Fibroblast of skin of left quadriceps (primary cell): ENCODE measurements at regions not wholly inside any gene's neighbourhood (a gene's known extent, or its start where the extent isn't known, plus 50 kb on each side); places are given as distances from the start of the nearest gene placed in this dataset.
A peak's percentile ranks its signal among the peaks of the same experiment; 100 is the strongest.

ENCODE experiments used
- DNase-seq, 2 experiments: peaks; one replicate each; pipeline ENCODE4 v3.0.0-alpha.2; 2013; ENCODE audit warnings: low read depth in 2 of 2

GRCh38 chr18:25724997-25725396 is 365.4 kb downstream of the SS18 start:
- DNase-seq, result no peak

GRCh38 chr18:25724121-25724520 is 366.3 kb downstream of the SS18 start:
- DNase-seq, result no peak

- DNase-seq, result no peak
Measured at GRCh38 chr18:25713103-25713502, 361.1 kb upstream of the ZNF521 start.

- DNase-seq, result no peak
Measured at GRCh38 chr18:25710981-25711380, 359.0 kb upstream of the ZNF521 start.

- no peak for DNase-seq
Measured at GRCh38 chr18:25705650-25706049, 353.7 kb upstream of the ZNF521 start.

- DNase-seq, result no peak
Measured at GRCh38 chr18:25704494-25704893, 352.5 kb upstream of the ZNF521 start.

GRCh38 chr18:25704071-25704470 is 352.1 kb upstream of the ZNF521 start:
- no peak for DNase-seq

- no peak for DNase-seq
Measured at GRCh38 chr18:25701821-25702220, 349.9 kb upstream of the ZNF521 start.

- no peak for DNase-seq
Measured at GRCh38 chr18:25686960-25687500, 335.1 kb upstream of the ZNF521 start.

GRCh38 chr18:25685088-25685487 is 333.1 kb upstream of the ZNF521 start:
- no peak for DNase-seq

- no peak for DNase-seq
Measured at GRCh38 chr18:25679491-25679890, 327.5 kb upstream of the ZNF521 start.

- DNase-seq, result no peak
Measured at GRCh38 chr18:25678221-25678620, 326.3 kb upstream of the ZNF521 start.

- no peak for DNase-seq
Measured at GRCh38 chr18:25675123-25675850, 323.3 kb upstream of the ZNF521 start.

- DNase-seq, result no peak
Measured at GRCh38 chr18:25674183-25674582, 322.2 kb upstream of the ZNF521 start.

- DNase-seq, result no peak
Measured at GRCh38 chr18:25672490-25672889, 320.5 kb upstream of the ZNF521 start.

- no peak for DNase-seq
Measured at GRCh38 chr18:25669741-25670140, 317.8 kb upstream of the ZNF521 start.

- DNase-seq, result no peak
Measured at GRCh38 chr18:25662272-25662671, 310.3 kb upstream of the ZNF521 start.

GRCh38 chr18:25661831-25662230 is 309.9 kb upstream of the ZNF521 start:
- DNase-seq, result no peak

- no peak for DNase-seq
Measured at GRCh38 chr18:25659541-25659940, 307.6 kb upstream of the ZNF521 start.

- DNase-seq, result no peak
Measured at GRCh38 chr18:25658476-25658875, 306.5 kb upstream of the ZNF521 start.

- no peak for DNase-seq
Measured at GRCh38 chr18:25651553-25651952, 299.6 kb upstream of the ZNF521 start.

- peak; percentile 97 for DNase-seq
Measured at GRCh38 chr18:25650201-25650941, 298.4 kb upstream of the ZNF521 start.

- no peak for DNase-seq
Measured at GRCh38 chr18:25648716-25649260, 296.8 kb upstream of the ZNF521 start.
